HG03460 (cell line): ENCODE measurements at regions not wholly inside any gene's neighbourhood (a gene's known extent, or its start where the extent isn't known, plus 50 kb on each side); places are given as distances from the start of the nearest gene placed in this dataset.

Experiments
- ATAC-seq: cut with Tn5 transposase; IDR thresholded peaks from one replicate; pipeline ENCODE4 v1.9.1; 2021; ENCODE audit not compliant: unreplicated experiment

DNA sequence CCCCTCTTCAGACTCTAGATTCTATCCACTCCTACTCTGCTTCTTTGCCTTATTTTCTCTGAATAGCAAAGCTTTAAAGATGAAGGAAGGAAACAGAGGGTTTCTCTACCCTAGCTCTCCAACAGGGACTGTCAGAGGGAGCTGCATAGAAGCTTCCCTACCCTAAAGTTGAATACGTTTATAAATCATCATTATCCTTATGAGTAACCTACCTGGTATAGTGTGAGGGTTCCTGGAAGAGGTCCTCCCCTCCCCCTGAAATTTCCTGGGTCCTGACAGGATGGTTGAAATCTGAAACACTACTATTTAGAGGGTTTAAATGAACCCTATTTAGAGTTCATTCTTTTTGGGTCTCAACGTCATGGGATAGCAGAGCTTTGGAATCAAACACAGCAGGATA is 187.0 kb upstream of the RBPJ start:
- ATAC-seq: no peak

DNA sequence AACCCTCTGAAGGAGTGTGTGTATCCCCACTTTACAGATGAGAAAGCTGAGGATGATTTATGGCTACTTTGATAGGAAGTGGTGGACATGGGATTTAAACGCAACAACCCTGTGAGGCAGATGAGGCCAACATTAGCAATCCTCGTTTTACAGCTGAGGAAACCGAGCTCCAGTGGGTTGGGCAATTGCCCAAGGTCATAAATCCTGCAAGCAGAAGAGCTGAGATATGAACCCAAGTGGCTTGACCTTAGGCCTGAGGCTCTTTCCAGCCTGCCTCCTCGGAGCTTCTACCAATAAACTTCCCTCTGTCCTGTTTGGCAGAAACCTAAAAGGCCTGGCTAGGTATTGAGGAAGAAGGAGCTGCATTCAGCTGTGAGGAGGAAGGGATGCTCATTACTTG is 185.5 kb upstream of the RBPJ start:
- ATAC-seq: no peak

DNA sequence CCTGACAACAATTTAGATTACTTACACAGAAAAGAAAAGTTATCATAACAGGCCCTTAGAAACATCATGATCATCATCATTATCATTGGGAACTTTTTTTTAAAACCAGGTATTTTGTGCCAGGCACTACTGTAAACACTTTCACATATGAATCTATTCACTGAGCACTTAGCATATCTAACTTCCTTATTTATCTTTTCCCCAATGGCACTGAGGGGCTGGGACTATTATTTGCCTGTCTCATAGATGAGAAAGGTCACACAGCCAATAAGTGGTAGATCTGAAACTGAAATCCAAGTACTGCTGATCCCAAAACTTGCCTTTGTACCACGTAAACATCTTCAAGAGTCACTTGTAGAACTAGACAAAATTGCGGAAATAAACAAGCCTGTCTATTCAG is 184.2 kb upstream of the RBPJ start:
- no peak for ATAC-seq

DNA sequence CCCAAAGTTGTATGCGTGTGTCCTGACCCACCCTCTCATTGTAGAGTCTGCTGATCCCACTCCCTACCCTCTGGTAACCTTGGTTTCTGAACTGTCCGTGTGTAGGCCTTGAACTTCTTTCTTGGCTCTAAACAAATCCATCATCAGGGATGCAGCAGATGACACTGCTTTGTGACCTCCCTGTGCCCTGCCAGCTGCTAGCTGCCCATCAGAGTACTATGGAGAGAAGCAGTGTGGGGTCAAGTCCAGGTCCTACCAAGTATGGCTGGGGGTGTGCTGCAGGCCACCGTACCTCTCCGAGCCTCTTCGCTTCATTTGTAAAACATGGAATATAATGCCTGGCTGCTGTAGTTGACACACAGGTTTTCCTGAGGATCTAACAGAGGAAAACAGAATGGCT is 183.5 kb upstream of the RBPJ start:
- ATAC-seq: no peak

DNA sequence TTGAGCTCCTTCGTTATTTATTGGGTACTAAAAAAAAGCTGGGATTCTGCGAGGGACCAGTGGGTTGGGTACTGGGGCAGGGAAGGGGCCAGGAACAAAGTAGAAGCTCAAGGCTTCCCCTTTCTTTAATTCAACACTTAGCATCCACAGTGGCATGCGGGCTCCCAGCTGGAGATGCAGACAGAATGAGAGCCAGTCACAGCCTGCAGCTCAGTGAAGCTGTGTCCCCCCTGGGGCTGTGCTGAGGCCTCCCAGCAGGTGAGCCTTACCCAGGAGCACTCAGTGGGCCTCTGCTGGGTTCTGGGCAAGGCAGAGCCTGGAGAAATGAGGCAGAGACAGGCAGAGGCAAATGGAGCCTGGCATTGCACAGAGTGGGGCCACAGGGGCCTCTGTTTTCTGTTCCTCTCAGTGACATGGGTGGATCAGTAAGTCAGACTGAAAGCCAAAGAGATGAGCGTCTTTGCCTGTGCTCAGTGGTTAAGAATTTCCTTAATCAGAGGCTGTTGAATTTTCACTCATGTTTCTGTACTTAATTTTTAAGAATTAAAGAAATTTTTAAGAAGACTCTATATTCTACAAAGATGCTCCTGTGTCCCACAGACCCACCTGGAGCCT is 181.4 kb upstream of the RBPJ start:
- no peak for ATAC-seq

DNA sequence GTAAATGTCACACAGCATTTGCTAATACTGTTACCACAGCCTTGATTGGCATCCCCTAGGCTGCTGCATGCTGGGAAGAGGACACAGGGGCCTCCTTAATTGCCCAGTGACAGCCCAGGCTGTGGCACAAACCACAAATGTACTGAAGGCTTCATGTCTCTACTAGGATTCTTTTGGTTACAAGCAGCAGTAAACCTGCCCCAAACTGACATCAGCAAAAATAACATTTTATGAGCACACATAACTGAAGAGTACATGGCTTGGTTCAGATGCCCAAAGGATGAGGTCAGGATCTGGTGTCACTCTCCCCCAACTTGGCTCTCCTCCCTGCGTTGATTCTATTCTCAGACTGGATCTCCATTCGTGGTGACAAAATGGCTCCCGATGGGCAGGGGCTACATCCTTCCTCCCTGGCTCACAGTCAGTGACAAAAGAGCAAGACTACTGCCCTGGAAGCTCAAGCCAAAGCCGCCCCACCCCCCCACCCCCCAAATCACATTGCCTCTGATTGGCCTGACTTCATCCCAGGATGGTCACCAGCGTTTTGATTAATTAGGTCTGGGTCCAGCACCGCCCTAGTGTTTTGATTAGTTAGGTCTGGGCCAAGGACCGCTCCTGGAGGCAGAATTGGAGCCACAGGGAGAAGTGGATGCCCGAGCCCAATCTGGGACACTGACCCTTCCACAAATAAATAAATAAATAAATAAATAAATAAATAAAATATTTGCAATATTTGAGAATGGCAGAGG is 180.5 kb upstream of the RBPJ start:
- ATAC-seq: no peak

DNA sequence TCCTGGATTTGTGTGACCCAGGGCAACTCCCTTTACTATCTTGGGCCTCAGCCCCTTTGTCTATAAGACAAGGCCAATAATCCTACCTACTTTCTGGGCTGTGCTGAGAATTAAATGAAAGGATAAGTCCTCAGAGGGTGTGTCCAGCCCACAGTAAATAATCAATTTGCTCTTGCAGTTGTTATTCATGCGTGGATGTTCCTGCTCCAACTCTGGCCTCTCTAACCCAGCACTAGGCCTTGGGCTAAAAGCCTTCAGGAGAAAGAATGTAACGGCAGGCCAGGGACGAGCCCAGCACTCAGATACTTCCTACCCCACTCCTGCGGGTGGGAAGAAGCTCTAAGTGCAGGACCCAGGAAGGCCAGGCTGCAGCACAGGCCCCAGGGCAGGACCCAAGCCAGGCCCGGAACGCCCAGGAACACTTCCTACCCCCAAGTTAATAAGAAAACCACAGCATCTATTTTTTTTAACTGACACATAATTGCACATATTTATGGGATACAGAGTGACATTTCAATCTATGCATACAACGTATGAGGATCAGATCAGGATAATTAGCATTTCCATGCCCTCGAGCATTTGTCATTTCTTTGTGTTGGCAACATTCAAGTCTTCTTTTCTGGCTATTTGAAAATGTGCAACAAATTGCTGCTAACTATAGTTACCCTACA is 179.6 kb upstream of the RBPJ start:
- no peak for ATAC-seq

DNA sequence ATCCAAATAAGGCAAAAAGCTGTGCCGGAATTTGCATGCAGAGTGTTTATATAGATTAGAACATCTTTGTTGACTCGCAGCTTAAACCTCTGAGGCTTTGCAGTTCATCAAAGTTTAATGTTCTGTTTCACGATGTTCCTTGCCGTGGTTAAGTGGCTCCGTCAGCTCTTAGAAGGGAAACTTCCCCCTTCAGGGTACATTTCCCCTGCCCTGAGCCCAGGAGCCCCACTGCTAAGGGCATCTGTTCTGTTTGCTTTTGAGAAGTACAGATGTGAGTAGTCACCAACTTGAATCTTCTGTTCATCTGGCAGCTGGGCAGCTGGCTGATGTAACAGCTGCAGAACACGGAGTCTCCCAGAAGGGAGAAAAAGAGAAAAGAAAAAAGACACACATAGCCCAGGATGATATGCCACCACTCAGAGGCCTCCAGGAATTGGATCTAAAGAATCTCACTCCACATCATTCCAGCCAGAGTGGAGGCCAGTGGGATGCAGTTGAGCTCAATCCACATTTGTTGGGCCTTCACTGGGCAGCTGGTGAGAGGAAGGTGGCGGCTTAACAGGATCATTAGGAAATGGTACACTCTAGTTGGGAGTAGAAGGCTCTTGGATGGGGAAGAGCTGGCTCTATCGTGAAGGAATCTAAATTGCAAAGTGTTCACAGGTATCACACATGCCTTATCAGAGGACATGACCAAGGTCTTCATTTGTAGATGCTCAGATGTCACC is 178.7 kb upstream of the RBPJ start:
- ATAC-seq: no peak

DNA sequence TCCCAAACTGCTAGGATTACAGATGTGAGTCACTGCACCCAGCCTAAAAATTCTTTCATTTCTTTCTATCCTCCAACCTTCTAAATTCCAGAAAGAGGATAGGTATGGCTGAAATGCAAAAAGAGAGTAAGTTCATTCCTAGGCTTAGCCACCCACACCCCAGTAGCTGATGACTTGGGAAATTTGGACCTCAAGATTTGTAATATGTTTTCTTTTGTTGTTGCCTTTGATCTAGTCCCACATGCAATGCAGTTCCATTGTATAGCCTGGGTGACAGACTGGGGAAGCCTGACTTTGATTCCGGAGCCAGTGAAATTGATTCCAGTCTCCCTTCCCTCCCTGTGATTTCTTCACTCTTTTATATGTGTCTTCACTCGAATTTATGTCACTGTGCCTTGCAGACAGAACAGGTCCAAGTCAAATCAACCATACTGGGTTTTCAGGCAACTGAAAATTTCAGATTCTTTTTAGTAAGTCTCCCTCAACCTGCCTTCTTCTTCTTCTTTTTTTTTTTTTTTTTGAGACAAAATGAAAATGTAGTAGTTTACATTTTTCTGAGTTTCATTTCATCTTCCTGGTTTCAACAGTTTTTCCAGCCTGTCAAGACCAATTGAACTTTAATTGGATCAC is 176.2 kb upstream of the RBPJ start:
- ATAC-seq: no peak

DNA sequence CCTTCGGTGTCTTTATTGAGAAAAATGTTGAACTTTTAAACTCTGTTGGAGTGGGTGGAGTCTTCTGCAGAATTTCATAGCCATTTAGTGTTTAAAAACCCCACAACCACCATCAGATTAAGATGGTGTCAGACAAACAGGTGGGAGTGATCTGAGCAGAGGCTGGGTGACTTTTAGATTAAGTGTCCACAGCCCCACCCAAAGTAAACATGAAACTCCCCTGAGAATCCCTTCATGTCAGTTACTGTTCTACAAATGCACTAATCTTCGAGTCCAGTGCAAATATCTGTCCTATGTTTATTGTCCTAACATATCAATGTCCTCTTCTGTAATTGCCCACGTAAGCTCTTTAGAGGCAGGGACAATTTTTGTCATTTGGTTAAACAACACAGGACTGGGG is 175.6 kb upstream of the RBPJ start:
- ATAC-seq: no peak

DNA sequence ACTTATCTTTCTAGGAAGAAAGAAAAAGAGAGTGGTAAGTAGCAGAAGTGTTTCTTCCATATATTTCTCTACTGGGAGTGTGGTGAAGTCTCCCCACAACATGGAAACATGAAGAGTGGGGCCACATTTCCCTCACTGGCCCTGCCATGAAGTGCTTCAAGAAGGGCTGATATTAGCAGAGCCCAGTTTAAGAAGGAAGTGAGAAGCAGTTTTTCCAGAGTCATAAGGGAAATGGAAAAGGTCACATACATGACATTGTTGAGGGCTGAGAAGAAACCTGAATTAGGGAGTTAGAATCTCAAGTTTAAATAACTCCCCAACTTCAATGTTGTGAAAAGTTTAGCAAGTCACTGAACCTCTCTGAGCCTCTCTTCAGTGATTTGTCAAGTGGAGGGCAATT is 171.9 kb upstream of the RBPJ start:
- ATAC-seq: no peak

DNA sequence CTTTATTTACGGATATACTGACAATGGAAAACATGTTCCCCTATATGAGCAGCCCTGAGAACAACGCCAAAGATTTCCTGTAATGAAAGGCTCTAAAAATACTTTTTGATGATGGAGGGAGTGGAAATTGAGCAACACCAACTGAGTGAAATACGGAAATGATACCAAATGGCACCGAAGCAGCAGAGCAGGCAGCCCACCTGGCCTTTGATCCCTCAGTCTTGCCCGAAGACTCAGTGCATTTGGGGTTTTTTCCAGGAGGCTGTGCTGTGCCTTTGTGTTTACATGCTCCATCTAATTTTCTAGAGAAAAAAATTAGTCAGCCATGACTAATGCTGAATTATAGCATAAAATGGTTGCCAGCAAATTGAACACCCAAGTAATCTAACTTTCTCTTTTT is 169.9 kb upstream of the RBPJ start:
- no peak for ATAC-seq

DNA sequence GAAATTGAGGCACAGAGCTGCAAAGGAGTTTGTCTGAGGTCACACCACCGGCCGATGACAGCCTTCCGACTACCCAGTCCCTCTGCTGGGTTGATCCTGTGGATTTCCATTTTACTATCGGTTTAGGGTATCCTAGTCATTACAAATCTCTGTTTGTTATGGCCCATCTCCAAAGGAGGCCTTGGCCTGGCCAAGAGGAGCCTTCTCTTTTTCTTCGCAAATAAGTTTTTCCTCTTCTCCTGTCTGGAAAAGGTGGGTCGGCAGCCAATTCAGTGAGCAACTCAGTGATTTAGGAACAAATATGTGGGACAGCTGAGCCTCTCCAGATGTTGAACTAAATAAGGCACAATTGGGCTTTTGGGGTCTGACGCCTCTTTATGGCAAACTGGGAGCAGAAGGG is 169.2 kb upstream of the RBPJ start:
- ATAC-seq: no peak

DNA sequence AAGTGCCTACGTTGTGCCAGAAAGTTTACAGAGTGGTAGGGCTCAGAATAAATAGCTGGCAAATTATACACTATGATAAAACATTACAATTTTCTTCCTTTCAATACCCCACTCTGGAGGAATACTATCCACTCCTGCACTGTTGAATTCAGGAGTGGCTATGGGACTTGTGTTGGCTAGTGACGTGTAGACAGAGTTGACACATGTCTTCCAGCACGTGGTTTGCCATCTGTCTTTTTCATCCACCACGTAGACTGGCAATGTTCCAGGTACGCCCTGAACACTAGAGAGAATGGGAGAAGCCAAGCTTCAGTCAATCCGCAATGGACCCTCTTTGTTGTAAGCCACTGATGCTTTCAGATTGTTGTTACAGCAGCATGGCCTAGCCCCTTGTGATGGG is 168.8 kb upstream of the RBPJ start:
- ATAC-seq: no peak

DNA sequence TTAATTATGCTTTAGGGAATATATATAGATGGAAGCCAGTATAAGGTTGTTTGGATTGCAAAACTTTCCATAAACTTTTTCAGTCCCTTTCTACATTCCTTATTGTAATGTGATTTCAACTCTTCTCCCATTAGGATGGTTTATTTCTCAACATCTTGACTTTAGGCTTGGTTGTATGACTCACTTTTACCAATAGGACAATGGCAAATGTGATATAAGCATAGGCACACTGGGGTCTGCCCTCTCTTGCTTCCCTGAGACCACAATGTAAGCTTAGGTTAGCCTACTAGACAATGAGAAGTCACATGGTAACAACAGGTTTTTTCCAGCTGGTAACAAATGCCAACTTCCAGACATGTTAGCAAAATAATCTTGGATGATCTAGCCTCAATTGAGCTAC is 163.3 kb upstream of the RBPJ start:
- no peak for ATAC-seq

DNA sequence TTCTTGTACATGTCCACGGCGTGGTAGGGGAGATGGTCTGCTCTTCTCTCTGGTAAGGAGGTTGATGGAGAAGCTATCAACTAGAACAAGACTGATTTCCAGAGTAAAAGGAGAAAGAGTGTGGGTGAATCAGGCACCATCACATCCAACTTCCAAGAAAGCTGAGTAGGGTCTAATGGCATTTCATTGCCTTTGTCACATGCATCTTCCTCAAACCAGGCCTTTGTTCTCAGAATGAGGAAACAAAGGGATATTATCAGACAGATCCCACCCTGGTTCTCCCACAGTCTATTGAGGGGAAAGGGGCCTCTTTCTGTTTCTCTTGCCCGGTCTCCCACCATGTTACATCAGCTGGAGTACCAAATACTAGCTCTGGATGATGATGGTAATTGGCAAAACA is 160.2 kb upstream of the RBPJ start:
- no peak for ATAC-seq

DNA sequence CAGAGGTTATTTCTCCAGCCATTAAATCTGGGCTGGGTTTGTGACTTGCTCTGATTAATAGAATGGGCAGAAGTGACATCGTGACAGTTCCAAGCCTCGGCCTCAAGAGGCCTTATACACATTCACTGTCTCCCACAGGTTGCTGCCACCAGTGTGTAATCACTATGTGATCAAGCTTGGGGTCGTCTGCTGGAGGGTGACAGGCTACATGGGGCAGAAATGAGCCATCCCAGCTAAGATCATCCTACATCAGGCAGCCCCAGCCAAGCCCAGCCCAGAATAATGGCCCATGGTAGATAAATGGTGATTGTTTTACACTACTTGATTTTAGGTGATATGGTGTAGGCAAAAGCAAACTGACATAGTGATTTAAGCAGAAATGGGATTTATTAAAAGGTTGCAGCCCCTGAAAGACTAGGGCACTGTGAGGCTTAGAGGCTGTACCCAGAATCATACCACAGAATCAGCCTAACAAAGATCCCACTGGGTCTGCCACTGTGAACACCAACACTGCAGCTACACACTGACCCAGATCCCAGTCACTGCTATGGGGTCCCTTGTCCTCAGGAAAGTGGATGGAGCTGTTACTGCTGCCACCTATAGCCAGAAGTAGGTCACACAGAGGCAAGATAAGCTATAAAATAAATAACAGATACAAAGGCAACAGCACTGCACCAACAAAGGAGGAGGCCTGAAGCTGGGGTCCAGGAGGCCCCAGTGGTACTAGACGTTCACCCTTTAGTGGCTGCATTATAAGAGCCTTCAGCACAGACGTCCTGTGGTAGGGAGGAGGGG is 159.6 kb upstream of the RBPJ start:
- ATAC-seq: no peak

DNA sequence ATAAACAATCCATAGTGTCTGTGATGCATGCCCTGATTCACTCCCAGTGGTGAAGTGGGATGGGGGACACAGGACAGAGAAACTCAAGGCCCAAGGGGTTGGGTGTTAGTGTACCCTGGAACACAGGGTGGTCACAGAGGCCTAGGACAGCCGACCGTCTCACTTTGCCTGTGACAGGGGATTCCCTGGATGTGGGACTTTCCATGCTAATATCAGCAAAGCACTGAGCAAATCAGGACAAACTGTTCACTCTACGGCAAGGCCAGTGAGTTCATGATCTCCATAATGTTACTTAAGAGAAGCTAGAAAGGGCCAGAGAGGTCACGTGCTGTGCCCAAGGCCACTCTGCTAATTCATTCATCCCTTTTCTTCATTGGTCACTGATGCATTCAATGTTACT is 158.7 kb upstream of the RBPJ start:
- no peak for ATAC-seq

DNA sequence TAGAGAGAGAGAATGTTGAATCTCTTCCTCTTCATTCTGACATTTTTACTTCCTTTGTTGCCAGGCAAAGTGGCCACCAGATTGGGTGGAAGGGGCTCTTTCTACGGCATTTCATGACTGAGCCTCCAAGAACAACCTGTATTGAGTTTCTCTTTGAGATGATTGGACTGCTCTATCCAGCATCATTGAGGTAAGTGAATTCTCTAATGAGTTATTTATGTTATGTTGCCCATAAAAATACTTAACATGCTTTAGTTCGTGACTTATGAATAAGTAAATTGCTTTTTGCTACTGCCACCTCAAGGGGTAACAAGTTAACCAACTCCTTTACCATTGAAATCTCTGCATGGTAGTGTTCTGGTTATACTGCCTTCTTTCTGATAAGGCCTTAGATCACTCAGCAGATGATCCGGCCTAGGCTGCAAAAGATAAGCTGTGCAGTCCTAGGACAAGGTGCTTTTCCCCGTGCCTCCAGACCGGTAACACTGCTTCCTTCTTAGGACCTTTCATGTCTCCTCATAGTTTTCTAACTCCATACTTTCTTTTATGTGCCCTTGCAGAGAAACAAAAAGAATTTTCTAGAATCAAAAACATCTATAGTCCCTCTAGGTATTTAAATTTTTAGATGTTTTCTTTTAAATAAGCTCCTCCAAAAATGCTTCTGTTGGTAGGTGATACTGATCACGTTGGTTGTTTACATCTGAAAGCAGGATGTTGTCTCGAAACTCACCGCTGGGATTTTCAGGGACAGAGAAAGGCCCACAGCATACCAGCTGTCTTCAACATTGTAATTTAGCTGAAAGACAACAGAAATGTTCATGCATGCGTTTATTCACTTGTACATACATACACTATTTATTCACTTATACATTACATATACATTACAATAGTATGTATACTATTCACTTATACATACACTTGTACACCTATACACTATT is 157.1 kb upstream of the RBPJ start:
- no peak for ATAC-seq

DNA sequence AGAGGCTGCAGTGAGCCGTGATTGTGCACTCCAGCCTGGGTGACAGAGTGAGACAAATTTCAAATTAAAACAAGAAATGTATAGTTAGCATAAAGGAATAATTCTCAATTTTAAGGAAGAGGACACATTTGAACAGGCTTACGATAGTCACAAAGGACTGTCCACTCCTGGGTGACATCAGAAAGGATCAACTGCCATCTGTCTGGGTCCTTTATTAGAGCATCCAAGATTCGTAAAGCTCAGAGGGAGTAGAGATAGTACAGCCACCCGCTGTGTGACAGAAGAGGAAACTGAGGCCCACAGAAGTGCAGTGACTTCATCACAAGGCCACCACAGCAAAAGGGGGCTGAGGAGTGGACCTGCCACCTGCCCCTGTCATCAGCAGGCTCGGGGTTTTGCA is 149.3 kb upstream of the RBPJ start:
- no peak for ATAC-seq
